ENCODE measurements at regions not wholly inside any gene's neighbourhood (a gene's known extent, or its start where the extent isn't known, plus 50 kb on each side); places are given as distances from the start of the nearest gene placed in this dataset.

GRCh38 chr7:55642266-55642665, 70.0 kb upstream of the VOPP1 start:
- no peaks in the 10 kb centered on the region for H3K9me3 ChIP-seq
- intact Hi-C loops (cut with DNase I; ENCODE audit: low total_unique reads): no loop called here

GRCh38 chr7:55641811-55642210, 69.5 kb upstream of the VOPP1 start:
- no peak for TF ChIP-seq CTCF (IDR thresholded peaks at IDR 0.05)
- no peak for TF ChIP-seq POLR2A (IDR thresholded peaks at IDR 0.05)
- no peak for TF ChIP-seq POLR2AphosphoS5 (IDR thresholded peaks at IDR 0.05)
- H3K4me3 ChIP-seq: no peak overlapping the region
- no peak overlapping the region for H3K27ac ChIP-seq
- no peak for DNase-seq (ENCODE audit: low spot score in 2 of 2)
- H3K27me3 ChIP-seq: no peaks in the 10 kb centered on the region
- no peaks in the 10 kb centered on the region for H3K36me3 ChIP-seq
- no peaks in the 10 kb centered on the region for H3K4me1 ChIP-seq
- intact Hi-C loops (cut with DNase I; ENCODE audit: low total_unique reads): no loop called here
- no peaks in the 10 kb centered on the region for H3K9me3 ChIP-seq

More at GRCh38 chr7:55642266-55642665, 70.0 kb upstream of the VOPP1 start:
- no peak for DNase-seq (ENCODE audit: low spot score in 2 of 2)
- Histone ChIP-seq H3K27ac (no peak overlapping the region), H3K4me1 (no peaks in the 10 kb centered on the region), H3K4me3 (no peak overlapping the region), H3K36me3 (no peaks in the 10 kb centered on the region), H3K27me3 (no peaks in the 10 kb centered on the region)
- TF ChIP-seq POLR2AphosphoS5 (IDR thresholded peaks at IDR 0.05) (no peak), CTCF (IDR thresholded peaks at IDR 0.05) (no peak), POLR2A (IDR thresholded peaks at IDR 0.05) (no peak)

DNA sequence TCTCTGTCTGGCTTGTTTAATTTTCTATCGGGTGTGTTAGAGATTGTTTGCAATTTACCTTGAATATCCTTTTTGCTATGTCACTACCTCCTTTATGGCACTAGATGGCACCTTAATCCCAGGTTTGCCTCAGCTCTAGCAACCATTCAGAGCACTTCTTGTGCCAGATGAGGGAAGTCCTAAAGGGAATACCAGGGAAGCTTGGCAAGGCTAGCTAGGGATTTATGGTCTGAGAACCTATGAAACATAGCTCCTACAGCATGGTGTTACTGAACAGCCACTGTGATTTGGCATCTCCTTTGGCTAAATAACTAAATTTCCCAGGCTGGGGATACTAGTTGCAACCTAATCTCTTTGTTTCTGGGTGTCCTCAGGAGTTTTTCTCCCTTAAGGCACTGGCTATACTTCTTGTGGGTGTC, 69.0 kb upstream of the VOPP1 start:
- intact Hi-C loops (cut with DNase I; ENCODE audit: low total_unique reads): no loop called here
- DNase-seq (ENCODE audit: low spot score in 2 of 2): peak in 1 of 2 donors; percentile 54
- Histone ChIP-seq H3K4me3 (no peak overlapping the region), H3K27ac (no peak overlapping the region), H3K36me3 (no peaks in the 10 kb centered on the region), H3K9me3 (no peaks in the 10 kb centered on the region), H3K4me1 (no peaks in the 10 kb centered on the region), H3K27me3 (no peaks in the 10 kb centered on the region)
- TF ChIP-seq POLR2A (IDR thresholded peaks at IDR 0.05): no peak
- TF ChIP-seq POLR2AphosphoS5 (IDR thresholded peaks at IDR 0.05): no peak
- peak; percentile 55 to 87 (median 81) for TF ChIP-seq CTCF (IDR thresholded peaks at IDR 0.05)

GRCh38 chr7:55639640-55640039, 67.3 kb upstream of the VOPP1 start:
- intact Hi-C loops (cut with DNase I; ENCODE audit: low total_unique reads): no loop called here
- TF ChIP-seq CTCF (IDR thresholded peaks at IDR 0.05) (no peak), POLR2AphosphoS5 (IDR thresholded peaks at IDR 0.05) (no peak), POLR2A (IDR thresholded peaks at IDR 0.05) (no peak)
- no peaks in the 10 kb centered on the region for H3K4me1 ChIP-seq
- H3K4me3 ChIP-seq: no peak overlapping the region
- no peaks in the 10 kb centered on the region for H3K9me3 ChIP-seq
- H3K27me3 ChIP-seq: no peaks in the 10 kb centered on the region
- no peaks in the 10 kb centered on the region for H3K36me3 ChIP-seq
- H3K27ac ChIP-seq: no peak overlapping the region
- DNase-seq (ENCODE audit: low spot score in 2 of 2): no peak

DNA sequence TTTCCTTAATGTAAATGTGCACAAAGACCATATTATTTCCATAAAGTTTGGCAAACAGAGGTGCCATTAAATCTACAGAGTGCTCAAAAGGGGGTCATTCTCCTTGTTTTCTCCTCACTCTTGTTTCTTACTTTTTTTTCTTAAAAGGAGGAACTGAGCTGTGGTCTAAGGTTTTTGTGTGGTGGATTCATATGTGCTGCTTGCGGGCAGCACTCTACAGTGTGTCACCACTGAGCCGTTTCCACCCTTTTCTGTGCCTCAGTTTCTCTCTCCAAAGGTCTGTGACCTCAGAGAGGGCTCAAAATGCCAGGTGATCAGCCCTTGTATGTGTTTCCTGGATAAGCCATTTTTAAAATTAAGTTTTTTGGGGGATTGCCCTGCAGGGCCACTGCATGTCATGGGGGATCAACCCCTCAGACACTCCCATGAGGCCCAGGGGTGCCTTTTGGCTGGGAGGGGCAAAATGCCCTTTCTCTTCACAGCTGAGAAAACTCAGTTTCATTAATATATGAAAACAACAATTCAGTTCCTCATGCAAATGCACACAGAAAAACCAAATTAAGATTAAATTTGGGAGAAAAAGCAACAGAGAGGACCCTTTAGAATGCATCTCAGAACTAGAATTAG, 56.9 kb upstream of the VOPP1 start:
- H3K27me3 ChIP-seq: peaks cover 0 to 3% of the 10 kb centered on the region in 2 donors
- H3K27ac ChIP-seq: no peak overlapping the region
- H3K4me3 ChIP-seq: no peak overlapping the region
- H3K4me1 ChIP-seq: no peaks in the 10 kb centered on the region
- TF ChIP-seq POLR2AphosphoS5 (IDR thresholded peaks at IDR 0.05) (no peak), CTCF (IDR thresholded peaks at IDR 0.05) (no peak), POLR2A (IDR thresholded peaks at IDR 0.05) (no peak)
- H3K36me3 ChIP-seq: no peaks in the 10 kb centered on the region
- intact Hi-C loops (cut with DNase I; ENCODE audit: low total_unique reads): no loop called here
- peaks cover 0 to 4% of the 10 kb centered on the region in 2 donors for H3K9me3 ChIP-seq
- DNase-seq (ENCODE audit: low spot score in 2 of 2): no peak

Data from breast epithelium (tissue), 4 donors.